GM18867 (cell line): ENCODE measurements at regions not wholly inside any gene's neighbourhood (a gene's known extent, or its start where the extent isn't known, plus 50 kb on each side); places are given as distances from the start of the nearest gene placed in this dataset.
"Not testable (repeated sequence)": the region's sequence is repeated elsewhere in the genome, so short reads cannot be mapped to it uniquely, and the experiment has no call there.

Source experiments
- ATAC-seq: cut with Tn5 transposase; IDR thresholded peaks from one replicate; pipeline ENCODE4 v1.9.1; 2021; ENCODE audit warnings: mild to moderate bottlenecking, moderate library complexity; ENCODE audit not compliant: unreplicated experiment

DNA sequence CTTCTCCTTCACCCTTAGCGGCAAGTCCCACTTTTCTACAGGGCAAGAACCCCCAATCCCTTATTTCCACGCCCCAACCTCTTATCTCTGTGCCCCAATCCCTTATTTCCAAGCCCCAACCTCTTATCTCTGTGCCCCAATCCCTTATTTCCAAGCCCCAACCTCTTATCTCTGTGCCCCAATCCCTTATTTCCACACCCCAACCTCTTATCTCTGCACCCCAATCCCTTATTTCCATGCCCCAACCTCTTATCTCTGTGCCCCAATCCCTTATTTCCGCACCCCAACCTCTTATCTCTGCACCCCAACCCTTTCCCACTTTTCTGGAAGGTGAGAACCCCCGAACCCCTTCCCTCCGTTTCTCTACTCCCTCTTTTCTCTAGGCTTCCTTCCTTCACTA lies 116.1 kb upstream of the GJE1 start:
- not testable (repeated sequence) for ATAC-seq

- not testable (repeated sequence) for ATAC-seq
These were observed 117.3 kb upstream of the GJE1 start for GRCh38 chr6:142015463-142015862.

DNA sequence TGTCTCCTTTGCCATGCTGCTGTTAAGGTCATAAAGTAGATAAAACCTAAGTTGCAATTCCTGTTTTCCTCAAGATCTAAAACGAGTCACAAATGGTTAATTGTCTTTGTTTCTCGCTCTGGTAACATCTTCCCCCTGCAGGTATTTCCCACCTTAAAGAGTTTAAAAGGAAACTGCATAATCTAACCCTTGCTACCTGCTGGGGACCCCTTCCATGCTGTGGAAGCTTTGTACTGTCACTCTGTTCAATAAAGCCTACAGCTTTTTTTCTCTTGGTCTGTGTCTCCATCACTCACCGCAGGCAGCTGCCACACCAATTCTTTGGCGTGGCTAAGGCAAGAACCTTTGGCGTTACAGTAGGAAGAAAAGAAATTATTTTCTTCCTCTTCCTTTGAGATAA lies 117.7 kb upstream of the GJE1 start:
- ATAC-seq: no peak

GRCh38 chr6:142014515-142014914 lies 118.2 kb upstream of the GJE1 start:
- ATAC-seq: no peak

DNA sequence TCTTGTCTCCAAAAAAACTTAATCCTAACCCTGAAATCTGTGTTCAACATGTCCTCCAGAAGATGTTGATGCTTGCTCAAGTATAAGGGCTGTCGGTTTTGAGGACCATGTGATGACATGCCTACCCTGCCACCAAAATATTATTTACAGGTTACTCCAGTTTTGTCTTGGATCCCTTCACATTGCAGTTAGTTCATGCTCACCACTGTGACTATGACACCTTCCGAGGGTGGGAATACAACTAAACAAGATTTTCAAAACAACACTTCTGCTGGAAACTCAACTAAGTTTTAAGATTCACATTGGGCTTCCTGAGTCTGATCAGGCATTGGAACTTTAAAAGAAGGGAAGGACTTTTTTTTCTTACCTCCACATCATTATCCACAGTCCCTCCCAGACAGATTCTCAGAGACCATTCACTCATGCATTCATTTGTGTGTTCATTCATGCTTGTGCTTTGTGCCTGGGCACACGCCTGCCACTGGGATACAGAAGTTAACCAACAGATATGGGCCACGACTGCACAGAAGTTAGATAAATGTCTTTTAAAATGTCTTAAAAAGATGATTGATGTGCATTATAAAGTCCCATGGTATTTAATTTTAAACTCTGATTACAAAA lies 118.7 kb upstream of the GJE1 start:
- ATAC-seq: no peak

DNA sequence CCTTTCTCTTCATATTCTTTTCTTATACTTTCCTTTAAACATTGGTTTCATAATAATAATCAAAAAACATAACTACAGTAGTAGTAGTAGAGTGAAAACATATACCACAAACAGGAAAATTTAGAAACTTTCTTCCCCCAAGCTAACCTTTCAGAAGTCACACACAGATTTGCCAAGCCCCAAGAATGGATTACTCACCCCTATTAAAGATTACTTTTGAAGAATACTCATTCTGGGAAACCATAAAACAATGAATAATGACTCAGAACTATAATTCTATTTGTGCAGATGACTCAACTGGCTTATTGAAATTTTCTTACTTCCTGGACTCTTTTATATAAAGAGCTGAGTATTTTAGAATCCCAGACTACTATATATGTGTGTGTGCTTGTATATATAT lies 119.4 kb upstream of the GJE1 start:
- peak; percentile 77 for ATAC-seq

DNA sequence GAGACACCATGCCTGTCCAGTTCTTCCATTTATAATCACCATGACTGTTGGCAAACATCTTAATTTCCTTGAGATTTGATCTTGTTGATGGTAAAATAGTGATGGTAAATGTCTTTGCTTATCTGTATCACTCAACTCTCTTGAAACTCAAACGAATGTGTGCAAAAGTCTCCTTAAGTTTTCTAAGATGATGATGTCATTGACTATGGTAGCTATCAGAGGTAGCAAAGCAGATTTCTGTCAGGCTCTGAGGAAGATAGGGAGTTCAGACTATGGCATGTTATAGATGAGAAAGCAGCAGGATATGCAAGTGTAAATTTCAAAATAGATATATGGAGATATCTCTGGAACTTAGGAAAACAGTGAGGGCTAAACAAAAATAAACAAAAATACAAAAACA lies 121.0 kb upstream of the GJE1 start:
- ATAC-seq: no peak

DNA sequence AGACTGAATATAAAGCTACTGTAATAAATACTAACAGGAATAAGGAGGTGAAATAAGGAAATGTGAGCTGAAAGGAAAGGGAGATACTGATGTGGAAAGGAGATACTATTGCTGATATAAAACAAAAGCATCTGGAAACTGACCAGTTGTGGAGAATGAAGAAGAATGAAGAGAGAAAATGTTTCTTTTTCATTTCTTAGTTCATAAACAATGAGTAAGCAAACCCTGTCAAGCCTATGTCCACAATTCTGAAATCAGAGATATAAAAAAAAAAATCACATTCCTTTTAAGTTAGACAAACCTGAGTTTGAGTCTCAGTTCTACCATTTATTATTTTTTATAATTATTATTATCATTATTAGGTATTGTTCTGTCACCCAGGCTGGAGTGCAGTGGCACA lies 121.6 kb upstream of the GJE1 start:
- no peak for ATAC-seq

- ATAC-seq: no peak
These were observed 123.1 kb upstream of the GJE1 start for GRCh38 chr6:142009647-142010046.

DNA sequence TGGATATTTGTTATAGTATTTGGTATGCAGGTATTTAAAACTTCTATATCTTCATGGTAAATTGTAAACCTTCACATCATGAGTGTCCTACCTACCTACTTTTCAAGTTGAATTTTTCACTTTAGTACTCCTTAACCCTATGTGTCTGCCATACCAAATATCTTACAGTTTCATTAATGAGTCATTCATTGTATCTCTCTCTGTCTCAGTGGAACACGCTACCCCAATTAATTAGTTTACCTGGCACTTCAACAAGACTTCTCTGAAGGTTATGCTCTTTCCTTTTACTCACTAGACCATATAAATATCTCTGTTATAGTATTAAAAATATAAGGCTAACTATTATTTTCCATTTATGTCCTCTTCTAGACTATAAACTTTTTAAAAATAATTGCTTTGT lies 123.9 kb upstream of the GJE1 start:
- ATAC-seq: no peak

DNA sequence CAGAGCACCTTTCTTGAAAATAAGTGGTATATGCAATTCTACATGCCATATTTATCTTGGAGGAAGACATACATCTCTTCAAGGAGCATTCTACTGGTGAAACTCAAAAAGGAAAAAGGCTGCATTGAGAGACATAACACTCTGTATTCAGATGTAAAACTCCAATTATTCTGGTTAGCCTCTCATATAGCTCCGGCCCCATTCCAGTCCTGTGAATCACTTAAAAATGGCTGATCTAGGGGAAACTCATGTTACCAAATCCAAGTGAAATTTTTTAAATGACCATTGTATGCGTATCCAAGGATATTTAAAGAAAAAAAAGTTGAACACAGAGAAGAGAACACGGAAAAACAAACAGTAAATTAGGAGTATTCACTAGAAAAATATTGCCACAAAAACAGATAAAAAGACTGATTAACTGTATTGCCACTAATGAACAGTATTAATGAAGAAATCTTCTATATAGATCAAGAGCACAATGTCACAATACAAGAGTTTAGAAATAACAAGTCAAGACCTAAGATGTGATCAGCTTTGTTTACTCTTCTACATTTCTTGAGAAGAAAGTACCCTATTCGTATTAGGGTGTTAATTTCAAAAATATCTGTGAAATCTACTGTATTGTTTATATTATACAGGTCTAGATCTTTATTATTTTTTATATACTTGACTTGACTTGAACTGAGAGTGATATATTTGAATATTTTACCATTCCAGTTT lies 124.5 kb upstream of the GJE1 start:
- no peak for ATAC-seq

- ATAC-seq: no peak
These were observed 127.7 kb upstream of the GJE1 start for GRCh38 chr6:142005021-142005420.

DNA sequence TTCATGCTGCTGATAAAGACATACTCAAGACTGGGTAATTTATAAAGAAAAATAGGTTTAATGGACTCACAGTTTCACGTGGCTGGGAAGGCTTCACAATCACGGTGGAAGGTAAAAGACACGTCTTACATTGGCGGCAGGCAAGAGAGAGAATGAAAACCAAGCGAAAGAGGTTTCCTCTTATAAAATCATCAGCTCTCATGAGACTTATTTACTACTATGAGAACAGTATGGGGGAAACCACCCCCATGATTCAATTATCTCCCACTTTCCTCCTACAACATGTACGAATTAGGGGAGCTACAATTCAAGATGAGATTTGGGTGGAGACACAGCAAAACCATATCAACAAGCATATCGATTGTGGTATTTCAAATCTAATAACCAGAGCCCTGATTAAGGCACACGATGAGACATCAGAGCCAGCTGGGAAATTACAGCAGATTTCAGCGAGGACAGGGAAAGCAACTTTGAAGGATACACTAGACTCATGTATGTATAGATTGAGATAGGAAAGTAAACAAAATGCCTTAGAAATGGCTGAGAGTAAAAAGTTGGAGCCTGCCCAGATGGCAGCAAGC lies 129.8 kb upstream of the GJE1 start:
- ATAC-seq: no peak

DNA sequence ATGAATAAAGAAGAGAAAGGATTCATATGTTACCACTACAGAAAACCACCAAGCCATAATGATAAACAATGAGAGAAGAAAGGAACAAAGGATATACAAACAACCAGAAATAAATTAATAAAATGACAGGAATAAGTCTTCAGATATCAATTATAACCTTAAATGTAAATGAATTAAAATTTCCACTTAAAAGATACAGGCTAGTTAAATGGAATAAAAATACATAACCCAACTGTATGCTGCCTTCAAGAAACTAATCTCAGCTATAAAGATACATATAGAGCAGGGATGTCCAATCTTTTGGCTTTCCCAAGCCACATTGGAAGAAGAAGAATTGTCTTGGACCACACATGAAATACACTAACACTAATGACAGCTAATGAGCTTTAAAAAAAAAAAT lies 135.9 kb upstream of the GJE1 start:
- no peak for ATAC-seq

DNA sequence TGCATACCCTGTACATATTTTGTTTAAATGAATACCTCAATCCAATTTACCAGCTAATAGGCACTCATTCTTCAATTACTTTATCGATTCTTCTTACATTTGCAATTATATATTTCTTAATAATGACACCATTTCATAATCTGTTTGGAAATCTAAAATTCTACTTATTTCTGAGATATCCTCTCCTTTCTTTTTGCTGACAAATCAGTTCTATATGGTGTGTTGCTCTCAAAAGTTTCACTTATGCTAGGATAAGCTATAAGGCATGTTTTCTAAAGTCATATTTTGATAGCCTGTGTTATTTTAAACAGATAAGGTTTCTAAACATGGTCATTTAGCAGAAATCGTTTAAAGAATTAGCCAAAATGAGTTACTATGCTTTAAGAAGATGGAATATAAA lies 140.6 kb upstream of the GJE1 start:
- no peak for ATAC-seq

DNA sequence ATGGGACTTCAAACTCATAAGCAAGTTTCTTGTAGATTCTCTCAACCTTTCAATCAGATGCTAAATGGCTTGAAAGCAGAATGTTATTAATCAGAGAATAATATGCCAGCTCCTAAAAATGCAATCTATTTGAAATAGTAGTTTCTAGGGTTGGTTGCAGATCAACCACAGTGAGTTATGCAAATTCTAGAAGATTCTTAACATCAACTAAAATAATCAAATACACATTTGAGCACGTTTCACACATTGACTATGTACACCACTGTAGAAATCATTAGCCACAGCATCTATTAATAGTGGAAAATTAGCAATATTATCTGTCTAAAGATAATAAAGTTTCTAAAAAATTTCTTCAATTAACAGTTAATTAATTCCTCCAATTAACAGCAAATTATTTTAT lies 141.9 kb upstream of the GJE1 start:
- ATAC-seq: no peak

- no peak for ATAC-seq
These were observed 143.1 kb upstream of the GJE1 start for GRCh38 chr6:141989706-141989959.

GRCh38 chr6:141988954-141989705 lies 143.6 kb upstream of the GJE1 start:
- peak; percentile 93 for ATAC-seq

DNA sequence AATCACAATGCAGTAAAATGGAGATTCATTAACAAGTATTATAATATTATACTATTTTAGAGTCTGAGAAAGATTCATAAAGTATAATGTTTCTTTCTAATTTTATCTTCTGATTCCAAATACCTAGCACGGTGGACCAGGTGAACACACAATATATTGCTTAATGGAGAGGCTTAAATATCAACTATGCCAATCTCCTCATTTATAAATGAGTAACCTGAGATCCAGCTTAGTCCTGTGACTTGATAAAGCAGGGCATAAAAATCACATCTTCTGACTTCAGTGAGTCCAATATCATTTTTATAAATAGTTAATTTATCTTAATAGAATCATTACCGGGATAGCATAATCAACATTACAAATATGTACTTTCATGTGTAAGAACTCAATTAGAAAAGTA lies 144.4 kb upstream of the GJE1 start:
- no peak for ATAC-seq

- no peak for ATAC-seq
These were observed 146.3 kb upstream of the GJE1 start for GRCh38 chr6:141986457-141986856.

DNA sequence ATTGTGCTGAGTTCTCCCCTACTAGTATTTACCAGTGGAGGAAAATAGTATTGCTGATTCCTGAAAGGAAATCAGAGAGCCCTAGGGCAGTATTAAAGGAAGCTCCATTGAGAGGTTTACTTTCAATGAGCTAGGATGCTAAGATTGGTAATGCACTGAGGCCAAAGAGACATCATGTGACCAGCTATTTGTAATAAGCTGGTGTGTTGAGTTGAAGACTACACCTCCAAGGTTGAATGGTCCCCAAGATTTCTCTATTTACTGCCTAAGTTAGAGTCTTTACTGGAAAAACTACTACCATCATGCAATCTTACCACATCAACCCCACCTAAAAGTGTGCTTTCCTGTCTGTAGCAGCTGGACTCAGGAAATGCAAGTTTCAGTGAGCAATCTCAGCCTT lies 151.5 kb upstream of the GJE1 start:
- ATAC-seq: no peak

DNA sequence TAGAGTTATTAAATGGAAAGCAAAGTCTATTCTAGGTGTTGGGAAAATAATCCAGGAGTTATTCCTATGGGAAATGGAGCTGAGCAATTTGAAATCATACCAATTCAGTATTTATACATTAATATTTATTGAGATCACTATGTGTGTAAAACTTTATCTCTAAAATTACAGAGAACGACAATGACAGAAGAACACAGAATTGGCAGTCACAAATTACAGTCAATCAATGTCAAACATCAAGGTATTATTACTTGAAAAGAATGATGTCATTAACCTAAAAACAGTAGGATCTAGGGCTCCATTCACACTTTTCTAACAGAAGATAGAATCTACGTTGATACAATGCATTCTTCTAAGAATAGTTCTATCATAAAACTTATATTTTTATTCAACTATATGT lies 154.9 kb upstream of the GJE1 start:
- ATAC-seq: no peak
